H9 (cell line): ENCODE measurements at regions not wholly inside any gene's neighbourhood (a gene's known extent, or its start where the extent isn't known, plus 50 kb on each side); places are given as distances from the start of the nearest gene placed in this dataset.

Experiments used
- DNase-seq: peaks from one replicate; pipeline ENCODE4 v3.0.0-alpha.2; 2017
- H2AFZ ChIP-seq: one replicate; pipeline ENCODE4 v1.6.1; 2013; ENCODE audit warnings: mild to moderate bottlenecking, low read length, control low read depth, moderate library complexity
- H2AK5ac ChIP-seq: 2 replicates; pipeline ENCODE4 v1.6.1; 2013; ENCODE audit warnings: low read length, control low read depth, mixed read lengths; ENCODE audit not compliant: insufficient read length
- H2BK120ac ChIP-seq: one replicate; pipeline ENCODE4 v1.6.1; 2013; ENCODE audit warnings: low read depth, mild to moderate bottlenecking, low read length, control low read depth, inconsistent platforms; ENCODE audit not compliant: poor library complexity, severe bottlenecking
- H2BK12ac ChIP-seq: 2 replicates; pipeline ENCODE4 v1.6.1; 2013; ENCODE audit warnings: low read length, control low read depth, mixed read lengths, low read depth; ENCODE audit not compliant: insufficient read length
- H2BK15ac ChIP-seq: 2 replicates; pipeline ENCODE4 v1.6.1; 2013; ENCODE audit warnings: low read depth, low read length, control low read depth
- H2BK20ac ChIP-seq: one replicate; pipeline ENCODE4 v1.6.1; 2013; ENCODE audit warnings: low read depth, mild to moderate bottlenecking, low read length, control low read depth, inconsistent platforms; ENCODE audit not compliant: poor library complexity, severe bottlenecking
- H2BK5ac ChIP-seq: 2 replicates; pipeline ENCODE4 v1.6.1; 2013; ENCODE audit warnings: low read length, control low read depth, mixed read lengths; ENCODE audit not compliant: insufficient read length
- H3K14ac ChIP-seq: 2 replicates; pipeline ENCODE4 v1.6.1; 2013; ENCODE audit warnings: low read length, control low read depth; ENCODE audit not compliant: insufficient read depth
- H3K18ac ChIP-seq: 2 replicates; pipeline ENCODE4 v1.6.1; 2013; ENCODE audit warnings: low read depth, mild to moderate bottlenecking, mixed read lengths, low read length, control low read depth; ENCODE audit not compliant: insufficient read length
- H3K23ac ChIP-seq: 2 replicates; pipeline ENCODE4 v1.6.1; 2013; ENCODE audit warnings: low read length, control low read depth, mixed read lengths, low read depth; ENCODE audit not compliant: insufficient read length
- H3K23me2 ChIP-seq: 2 replicates; pipeline ENCODE4 v1.6.1; 2013; ENCODE audit warnings: low read depth, mild to moderate bottlenecking, mixed read lengths, low read length, control low read depth; ENCODE audit not compliant: insufficient read length, poor library complexity, severe bottlenecking
- H3K27ac ChIP-seq: 2 replicates; pipeline ENCODE4 v1.5.1; 2013; ENCODE audit warnings: low read length, control low read depth, mixed read lengths, low read depth; ENCODE audit not compliant: insufficient read length
- H3K27me3 ChIP-seq: 2 replicates; pipeline ENCODE4 v1.6.1; 2013; ENCODE audit warnings: low read length, control low read depth, inconsistent platforms; ENCODE audit not compliant: insufficient read depth
- H3K4ac ChIP-seq: 2 replicates; pipeline ENCODE4 v1.6.1; 2013; ENCODE audit warnings: low read depth, mild to moderate bottlenecking, control low read depth, inconsistent platforms, low read length, moderate library complexity
- H3K4me1 ChIP-seq: 2 replicates; pipeline ENCODE4 v1.6.1; 2013; ENCODE audit warnings: low read length, control low read depth, inconsistent platforms; ENCODE audit not compliant: insufficient read depth
- H3K4me2 ChIP-seq: 2 replicates; pipeline ENCODE4 v1.6.1; 2013; ENCODE audit warnings: low read length, control low read depth, mixed read lengths; ENCODE audit not compliant: insufficient read length, insufficient read depth
- H3K56ac ChIP-seq: 2 replicates; pipeline ENCODE4 v1.6.1; 2013; ENCODE audit warnings: low read depth, mild to moderate bottlenecking, mixed read lengths, low read length, control low read depth; ENCODE audit not compliant: insufficient read length
- H3K79me1 ChIP-seq: 2 replicates; pipeline ENCODE4 v1.6.1; 2013; ENCODE audit warnings: low read depth, mild to moderate bottlenecking, moderate library complexity, low read length, control low read depth, inconsistent platforms; ENCODE audit not compliant: insufficient read depth, poor library complexity, severe bottlenecking
- H3K79me2 ChIP-seq: 2 replicates; pipeline ENCODE4 v1.6.1; 2013; ENCODE audit warnings: low read length, control low read depth, inconsistent platforms; ENCODE audit not compliant: insufficient read depth
- H3K9ac ChIP-seq: 2 replicates; pipeline ENCODE4 v1.6.1; 2013; ENCODE audit warnings: low read length, control low read depth, mixed read lengths; ENCODE audit not compliant: insufficient read length; ENCODE audit errors: extremely low read depth
- H3K9me3 ChIP-seq: one replicate; pipeline ENCODE4 v1.6.1; 2013; ENCODE audit warnings: low read depth, low read length, inconsistent platforms; ENCODE audit not compliant: control insufficient read depth
- H3T11ph ChIP-seq: one replicate; pipeline ENCODE4 v1.6.1; 2013; ENCODE audit warnings: mild to moderate bottlenecking, low read length, control low read depth, inconsistent platforms
- H4K20me1 ChIP-seq: one replicate; pipeline ENCODE4 v1.6.1; 2013; ENCODE audit not compliant: control insufficient read depth, insufficient read length, insufficient read depth
- H4K5ac ChIP-seq: 2 replicates; pipeline ENCODE4 v1.6.1; 2013; ENCODE audit warnings: low read depth, mild to moderate bottlenecking, mixed read lengths, low read length, control low read depth; ENCODE audit not compliant: insufficient read length
- H4K8ac ChIP-seq: replicated peaks from 2 replicates; pipeline ENCODE4 v1.6.1; 2013; ENCODE audit warnings: low read length, control low read depth, mixed read lengths, low read depth; ENCODE audit not compliant: insufficient read length
- H4K91ac ChIP-seq: 2 replicates; pipeline ENCODE4 v1.6.1; 2013; ENCODE audit warnings: low read depth, mild to moderate bottlenecking, moderate library complexity, mixed read lengths, low read length, control low read depth; ENCODE audit not compliant: insufficient read length
- H3K27ac Mint-ChIP-seq, 3 experiments: 2 replicates in 2 of 3; 3 replicates in 1 of 3; pipeline ENCODE4 v1.8.0; 2020 to 2021; ENCODE audit warnings: mixed read lengths in 3 of 3, mild to moderate bottlenecking in 1 of 3, moderate library complexity in 1 of 3
- H3K27me3 Mint-ChIP-seq: 2 replicates; pipeline ENCODE4 v1.8.0; 2021; ENCODE audit warnings: low read depth, mild to moderate bottlenecking, moderate library complexity, mixed read lengths
- H3K36me3 Mint-ChIP-seq, 3 experiments: 2 replicates in 2 of 3; 3 replicates in 1 of 3; pipeline ENCODE4 v1.8.0; 2020 to 2021; ENCODE audit warnings: low read depth in 3 of 3, mixed read lengths in 3 of 3; ENCODE audit not compliant: insufficient read depth in 1 of 3
- H3K4me1 Mint-ChIP-seq, 2 experiments: 2 replicates each; pipeline ENCODE4 v1.8.0; 2020; ENCODE audit warnings: mixed read lengths in 2 of 2
- H3K4me3 Mint-ChIP-seq, 2 experiments: 2 replicates in 1 of 2; 3 replicates in 1 of 2; pipeline ENCODE4 v1.8.0; 2020 to 2021; ENCODE audit warnings: mild to moderate bottlenecking in 2 of 2, mixed read lengths in 2 of 2, moderate library complexity in 1 of 2
- H3K9me3 Mint-ChIP-seq, 2 experiments: 2 replicates in 1 of 2; 3 replicates in 1 of 2; pipeline ENCODE4 v1.8.0; 2020; ENCODE audit warnings: mild to moderate bottlenecking in 2 of 2, mixed read lengths in 2 of 2, moderate library complexity in 1 of 2
- CTCF ChIP-seq: fragments of 200-600 bp; sonication (generic); conservative IDR thresholded peaks from 3 replicates; pipeline ENCODE4 v1.8.0; 2021; ENCODE audit warnings: antibody characterized with exemption, mild to moderate bottlenecking
- WGBS: extraction: QIAGEN DNeasy Blood & Tissue Kit; methylation state at CpG from one replicate; pipeline ENCODE4 v1.1.7; 2013; ENCODE audit warnings: missing lambda C conversion rate, low lambda C conversion rate, mixed read lengths; ENCODE audit not compliant: insufficient read length; ENCODE audit errors: extremely low coverage; 5-methylcytosine and 5-hydroxymethylcytosine counted together

GRCh38 chr17:71252436-71252835 lies 868.4 kb upstream of the SOX9 start:
- no peak overlapping the region for H3K56ac ChIP-seq
- no peak overlapping the region for H4K8ac ChIP-seq
- no peaks in the 10 kb centered on the region for H4K20me1 ChIP-seq
- H3K23me2 ChIP-seq: no peaks in the 10 kb centered on the region
- no peak overlapping the region for H3K23ac ChIP-seq
- WGBS: no CpG with 5 or more reads among the region's 1 CpG
- no peaks in the 10 kb centered on the region for H3K4me1 ChIP-seq
- no peak overlapping the region for H3K4me3 Mint-ChIP-seq
- no peaks in the 10 kb centered on the region for H3K27me3 Mint-ChIP-seq
- H2BK5ac ChIP-seq: no peak overlapping the region
- no peaks in the 10 kb centered on the region for H3K79me1 ChIP-seq
- no peak overlapping the region for H2AFZ ChIP-seq
- no peak for DNase-seq
- H3K9me3 Mint-ChIP-seq: no peaks in the 10 kb centered on the region
- no peak overlapping the region for H3K14ac ChIP-seq
- no peaks in the 10 kb centered on the region for H3K36me3 Mint-ChIP-seq
- H3K4ac ChIP-seq: no peak overlapping the region
- no peak overlapping the region for H2BK120ac ChIP-seq
- no peaks in the 10 kb centered on the region for H3K27me3 ChIP-seq
- no peak overlapping the region for H3T11ph ChIP-seq
- no peak overlapping the region for H3K27ac ChIP-seq
- no peak overlapping the region for H3K27ac Mint-ChIP-seq
- H2BK15ac ChIP-seq: no peak overlapping the region
- H3K9me3 ChIP-seq: no peaks in the 10 kb centered on the region
- H2BK12ac ChIP-seq: no peak overlapping the region
- no peak overlapping the region for H4K5ac ChIP-seq
- H2AK5ac ChIP-seq: no peak overlapping the region
- no peaks in the 10 kb centered on the region; a peak in 1 of 4 replicates for H3K4me1 Mint-ChIP-seq
- no peak overlapping the region for H4K91ac ChIP-seq
- H3K4me2 ChIP-seq: no peak overlapping the region
- H3K9ac ChIP-seq: no peak overlapping the region
- H3K18ac ChIP-seq: no peak overlapping the region
- TF ChIP-seq CTCF: no peak
- H3K79me2 ChIP-seq: no peaks in the 10 kb centered on the region
- H2BK20ac ChIP-seq: no peak overlapping the region
